ENCODE measurements at regions not wholly inside any gene's neighbourhood (a gene's known extent, or its start where the extent isn't known, plus 50 kb on each side); places are given as distances from the start of the nearest gene placed in this dataset.

- DNase-seq (ENCODE audit: low read depth in 4 of 4, low spot score in 1 of 4), result no peak
These were observed 94.4 kb upstream of the PRLR start for GRCh38 chr5:35324679-35325078.

DNA sequence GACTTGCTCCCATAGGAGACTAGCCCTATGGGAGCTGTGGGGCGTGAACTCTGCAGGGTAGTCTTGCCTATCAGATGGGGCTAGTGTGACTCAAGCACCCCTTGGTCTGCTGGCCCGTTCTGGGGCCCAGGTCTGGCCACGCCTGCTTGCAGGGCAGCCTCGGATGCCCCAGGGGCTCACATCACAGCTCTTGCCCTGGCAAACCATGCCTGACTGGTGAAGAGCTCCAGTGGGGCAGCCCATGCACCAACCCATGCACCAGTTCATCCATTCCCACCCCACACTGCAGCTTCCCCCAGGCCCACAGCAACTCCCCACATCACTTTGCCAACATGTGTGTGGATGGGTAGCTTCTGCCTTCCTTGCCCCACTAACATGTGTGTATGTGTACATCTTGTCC is 93.9 kb upstream of the PRLR start:
- no peak for DNase-seq (ENCODE audit: low read depth in 4 of 4, low spot score in 1 of 4)

- DNase-seq (ENCODE audit: low read depth in 4 of 4, low spot score in 1 of 4), result no peak
These were observed 89.7 kb upstream of the PRLR start for GRCh38 chr5:35320029-35320428.

DNA sequence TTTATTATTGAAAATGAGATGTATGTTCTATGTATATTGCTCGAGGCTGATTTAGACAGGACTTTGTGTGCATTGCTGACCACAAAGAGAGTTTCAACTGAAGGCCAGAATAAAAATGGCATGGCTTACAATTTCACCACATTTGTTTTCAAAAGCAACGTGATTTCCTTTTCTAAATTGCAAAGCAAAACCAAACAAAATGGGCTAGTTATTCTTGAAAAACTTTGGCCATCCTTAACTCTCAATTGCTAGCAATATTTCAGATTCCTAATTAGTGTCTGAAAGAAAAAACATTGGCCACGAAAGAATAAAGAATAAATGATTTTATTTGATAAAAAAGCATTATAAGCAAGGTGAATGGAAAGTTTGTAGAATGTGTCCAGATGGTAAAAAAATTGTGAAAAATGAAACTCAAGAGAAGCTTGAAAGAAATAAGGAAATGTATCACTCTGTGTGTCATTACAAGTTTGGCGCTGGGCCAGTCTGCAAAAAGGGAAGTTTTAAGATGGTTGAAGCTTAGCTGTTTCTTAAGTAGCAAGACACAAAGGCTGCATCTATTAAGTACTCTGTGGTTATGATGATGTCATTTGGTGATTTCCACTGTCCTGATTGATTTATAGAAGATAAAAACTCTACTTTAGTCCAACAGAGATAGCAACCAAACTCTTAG is 89.2 kb upstream of the PRLR start:
- peak; percentile 16 to 71 (median 39) for DNase-seq (ENCODE audit: low read depth in 4 of 4, low spot score in 1 of 4)

DNA sequence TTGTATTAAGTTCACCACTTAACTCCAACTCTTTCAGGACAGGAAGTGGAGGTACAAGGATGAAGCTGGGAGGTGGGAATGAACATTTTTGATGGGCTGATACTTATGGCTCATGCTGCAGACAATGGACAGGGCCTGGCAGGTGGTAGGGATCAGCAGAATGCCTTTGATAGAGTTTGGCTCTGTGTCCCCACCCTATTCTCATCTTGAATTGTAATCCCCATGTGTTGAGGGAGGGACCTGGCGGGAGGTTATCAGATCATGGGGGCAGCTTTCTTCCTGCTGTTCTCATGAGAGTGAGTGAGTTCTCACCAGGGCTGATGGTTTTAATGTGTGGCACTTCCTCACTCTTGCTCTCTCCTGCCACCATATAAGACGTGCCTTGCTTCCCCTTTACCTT is 87.3 kb upstream of the PRLR start:
- no peak for DNase-seq (ENCODE audit: low read depth in 4 of 4, low spot score in 1 of 4)

DNA sequence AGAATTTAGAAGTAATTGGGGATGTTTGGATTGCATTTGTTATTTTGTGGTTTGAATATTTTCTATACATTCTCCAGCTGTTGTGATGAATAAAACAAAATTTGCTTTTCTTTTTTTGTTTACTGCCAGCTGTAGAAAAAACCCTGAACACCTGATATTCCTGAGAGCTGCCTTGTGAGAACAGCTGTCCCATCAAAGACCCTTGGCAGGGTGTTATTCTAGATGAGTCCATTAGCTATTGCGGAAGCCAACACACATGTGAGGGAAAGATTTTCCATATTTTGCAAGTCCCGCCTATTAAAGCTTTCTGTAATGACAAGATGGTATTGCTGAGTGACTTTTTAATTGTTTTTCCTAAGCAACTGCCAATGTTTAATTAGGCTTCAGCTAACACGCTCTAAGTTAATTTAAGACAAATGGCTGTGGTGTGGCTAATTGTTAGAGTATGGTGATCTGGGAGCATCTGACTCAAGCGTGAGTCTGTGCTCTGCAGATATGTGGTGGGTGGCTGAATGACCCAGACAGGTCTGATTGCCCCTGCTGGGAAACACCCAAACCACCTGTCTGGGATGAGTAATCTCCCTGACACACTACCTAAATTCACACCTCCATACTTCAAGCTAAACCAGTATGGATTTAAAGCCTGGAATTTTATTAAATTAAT is 86.5 kb upstream of the PRLR start:
- peak in 1 of 4 experiments; percentile 7 for DNase-seq (ENCODE audit: low read depth in 4 of 4, low spot score in 1 of 4)

- DNase-seq (ENCODE audit: low read depth in 4 of 4, low spot score in 1 of 4), result no peak
These were observed 83.0 kb upstream of the PRLR start for GRCh38 chr5:35313291-35313690.

- DNase-seq (ENCODE audit: low read depth in 4 of 4, low spot score in 1 of 4), result no peak
These were observed 82.0 kb upstream of the PRLR start for GRCh38 chr5:35312267-35312666.

DNA sequence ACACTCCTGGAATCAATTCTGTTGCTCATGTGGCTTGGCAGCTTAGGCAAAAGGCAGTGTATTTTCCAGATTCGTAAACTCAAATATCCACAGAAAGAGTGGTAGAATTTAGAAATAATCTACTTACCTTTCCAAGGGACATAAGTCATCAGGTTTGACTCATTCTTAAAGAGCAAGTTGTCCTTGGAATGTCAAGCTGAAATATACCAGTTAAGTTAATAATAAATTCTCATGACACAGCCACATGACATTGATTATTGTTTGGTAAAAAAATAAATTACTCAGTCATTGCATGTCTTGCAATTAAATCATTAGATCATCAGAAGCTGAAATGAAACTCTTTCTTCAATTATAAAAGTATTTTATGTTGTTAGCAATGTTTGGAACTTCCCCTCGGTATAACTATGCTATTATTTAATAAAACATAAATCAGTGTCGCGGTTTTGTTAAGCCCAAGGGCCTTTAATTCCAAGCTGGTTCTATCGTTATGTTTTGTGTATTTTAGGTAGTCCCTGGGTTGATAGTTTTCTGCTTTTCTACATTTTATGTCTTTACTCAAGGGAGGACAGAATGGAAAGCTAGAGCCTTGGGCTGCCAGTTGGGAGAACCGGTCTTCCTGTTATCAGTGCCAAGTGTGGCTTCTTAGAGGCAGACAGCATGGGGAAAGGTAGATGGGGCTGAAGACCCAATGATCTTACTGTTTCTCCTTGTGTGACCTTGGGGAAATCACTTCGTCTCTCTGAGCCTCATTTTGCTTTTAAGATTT is 79.3 kb upstream of the PRLR start:
- no peak for DNase-seq (ENCODE audit: low read depth in 4 of 4, low spot score in 1 of 4)

GRCh38 chr5:35308421-35308820 is 78.1 kb upstream of the PRLR start:
- DNase-seq (ENCODE audit: low read depth in 4 of 4, low spot score in 1 of 4), result no peak

GRCh38 chr5:35306716-35307365 is 76.6 kb upstream of the PRLR start:
- DNase-seq (ENCODE audit: low read depth in 4 of 4, low spot score in 1 of 4), result no peak

DNA sequence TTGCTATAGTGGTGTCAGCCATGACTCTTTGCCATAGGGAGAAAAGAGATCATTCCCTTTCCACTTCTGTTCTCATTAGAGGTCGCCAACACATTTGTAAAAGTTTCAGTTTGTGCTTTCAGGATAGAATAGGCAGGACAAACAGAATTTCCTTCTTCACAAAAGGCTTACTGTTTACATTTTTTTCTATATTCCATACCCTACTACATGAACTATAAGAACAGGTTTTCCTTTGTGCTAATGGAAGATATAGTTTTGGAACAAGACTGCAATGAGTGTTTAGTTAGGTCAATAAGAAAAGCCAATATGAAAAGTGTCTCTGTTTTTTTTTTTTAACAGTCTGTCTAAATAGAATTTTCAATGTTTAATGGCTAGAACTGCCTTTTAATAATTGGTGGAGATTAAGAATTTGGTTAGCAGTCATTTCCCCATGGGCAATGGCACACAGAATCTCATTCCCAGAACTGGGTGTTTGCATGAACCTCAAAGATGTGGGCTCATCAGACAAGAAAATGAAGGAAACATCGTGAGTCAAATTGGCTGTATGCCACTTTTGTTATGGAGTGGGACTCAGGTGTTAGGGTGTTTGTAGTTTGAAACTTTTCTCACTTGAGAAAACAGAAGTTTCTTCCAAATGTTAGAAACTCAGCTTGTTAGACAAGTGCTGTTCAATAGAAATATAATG is 75.2 kb upstream of the PRLR start:
- DNase-seq (ENCODE audit: low read depth in 4 of 4, low spot score in 1 of 4), result no peak

DNA sequence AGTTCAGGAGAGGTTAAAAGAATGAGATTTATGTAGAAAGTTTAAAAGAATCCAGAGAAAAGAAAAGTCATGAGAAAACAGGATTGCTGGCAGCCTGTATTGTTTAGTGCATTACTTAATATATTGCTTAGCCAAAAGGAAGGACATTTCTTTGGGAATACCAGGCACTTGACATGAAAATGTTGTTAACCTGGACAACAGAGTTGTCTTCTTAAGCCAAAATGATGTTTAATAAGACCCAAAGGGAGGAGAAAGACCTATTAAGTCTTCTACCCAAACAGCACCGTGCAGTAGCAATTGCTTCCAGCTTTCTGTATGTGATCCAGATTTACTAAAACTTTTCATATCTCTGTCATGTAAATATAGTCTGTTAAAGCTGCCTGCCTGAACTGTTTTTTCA is 74.0 kb upstream of the PRLR start:
- DNase-seq (ENCODE audit: low read depth in 4 of 4, low spot score in 1 of 4), result no peak

DNA sequence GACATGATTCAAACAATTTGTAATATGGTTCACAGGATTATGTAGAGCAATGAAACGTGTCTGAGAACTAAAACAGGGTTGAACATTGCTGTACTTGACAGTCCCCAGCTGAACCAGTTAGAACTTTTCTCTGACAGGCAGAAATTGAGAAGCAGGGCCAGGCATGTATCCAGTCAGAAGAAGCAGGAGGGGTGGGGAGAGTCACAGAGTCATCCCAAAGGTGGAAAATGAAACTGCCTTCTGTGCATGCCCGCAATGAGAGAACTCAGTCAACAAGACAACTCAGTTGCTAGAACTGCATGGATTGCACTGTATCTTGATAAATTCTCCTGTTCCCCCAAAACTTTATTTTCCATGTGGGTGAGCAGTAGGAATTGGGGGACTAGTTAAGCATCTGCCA is 72.9 kb upstream of the PRLR start:
- no peak for DNase-seq (ENCODE audit: low read depth in 4 of 4, low spot score in 1 of 4)

DNA sequence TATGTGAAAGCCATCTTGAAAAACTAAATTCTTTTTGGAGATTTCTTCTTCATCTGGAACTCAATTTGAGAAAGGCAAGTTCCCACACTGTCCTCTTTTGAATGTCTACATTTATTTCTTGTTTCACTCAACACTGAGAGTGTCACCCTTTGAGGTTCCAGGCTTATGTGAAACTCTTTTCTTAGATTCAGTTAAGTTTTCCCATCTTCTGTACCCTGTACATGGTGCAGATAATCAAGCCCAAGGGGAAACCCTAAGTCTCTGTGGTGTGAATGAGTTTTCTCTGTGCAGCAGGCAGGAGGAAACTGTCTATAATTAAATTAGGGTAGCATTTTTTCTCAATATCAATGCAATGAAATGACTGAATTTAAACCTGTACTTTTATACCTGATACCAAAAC is 72.3 kb upstream of the PRLR start:
- DNase-seq (ENCODE audit: low read depth in 4 of 4, low spot score in 1 of 4), result no peak

DNA sequence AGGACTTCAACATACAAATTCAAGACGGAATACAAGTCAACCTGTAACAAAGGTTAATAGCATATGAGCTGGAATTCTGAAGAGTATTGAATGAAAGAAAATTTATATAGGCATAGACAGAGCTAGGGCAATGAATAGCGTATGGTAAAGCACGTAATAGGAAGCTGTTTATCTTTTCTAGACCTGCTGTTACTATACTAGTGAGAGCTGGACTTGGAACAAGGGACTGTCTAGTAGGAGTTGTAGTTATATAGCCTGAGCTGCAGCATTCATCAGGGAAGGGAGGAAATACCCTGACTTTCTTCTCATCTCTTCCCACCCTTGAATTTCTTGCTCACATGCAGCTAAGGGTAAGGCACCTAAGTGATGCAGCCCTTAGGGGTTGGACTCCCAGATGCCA is 67.5 kb upstream of the PRLR start:
- no peak for DNase-seq (ENCODE audit: low read depth in 4 of 4, low spot score in 1 of 4)

GRCh38 chr5:35294976-35295375 is 64.7 kb upstream of the PRLR start:
- no peak for DNase-seq (ENCODE audit: low read depth in 4 of 4, low spot score in 1 of 4)

- no peak for DNase-seq (ENCODE audit: low read depth in 4 of 4, low spot score in 1 of 4)
These were observed 63.7 kb upstream of the PRLR start for GRCh38 chr5:35294017-35294416.

DNA sequence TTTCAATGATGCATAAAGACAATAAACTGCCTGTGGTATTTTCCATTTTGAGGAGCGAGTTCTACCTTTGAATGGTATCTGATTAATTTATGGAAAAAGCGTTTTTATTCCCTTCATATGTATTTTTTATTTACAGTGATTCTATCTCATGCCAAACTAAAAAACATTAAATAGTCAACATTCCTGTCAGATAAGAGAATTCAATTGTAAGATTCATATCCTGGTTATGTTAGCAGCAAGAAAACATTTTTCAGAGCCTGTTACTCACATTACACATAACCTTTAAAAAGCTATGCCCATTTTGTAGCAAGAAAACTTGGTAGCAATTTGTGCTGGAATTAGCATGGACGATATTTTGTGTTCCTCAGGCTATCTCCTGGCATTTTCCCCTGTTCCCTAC is 55.1 kb upstream of the PRLR start:
- DNase-seq (ENCODE audit: low read depth in 4 of 4, low spot score in 1 of 4), result no peak

- no peak for DNase-seq (ENCODE audit: low read depth in 4 of 4, low spot score in 1 of 4)
These were observed 54.7 kb upstream of the PRLR start for GRCh38 chr5:35285011-35285410.

- no peak for DNase-seq (ENCODE audit: low read depth in 4 of 4, low spot score in 1 of 4)
These were observed 54.1 kb upstream of the PRLR start for GRCh38 chr5:35284364-35284763.

Measured in stimulated activated CD4-positive, alpha-beta T cell treated with anti-CD3 and anti-CD28 coated beads, Interleukin-1b, Interleukin-23, amount 100 ng/mL, for 24 hours (primary cell).